HCT116 (cell line): ENCODE measurements at regions not wholly inside any gene's neighbourhood (a gene's known extent, or its start where the extent isn't known, plus 50 kb on each side); places are given as distances from the start of the nearest gene placed in this dataset.
A peak's percentile ranks its signal among the peaks of the same experiment; 100 is the strongest.

Source experiments
- ATAC-seq: fragments of 200-7000 bp; cut with Tn5 transposase; 2 replicates; pipeline ENCODE4 v1.9.1; 2020; ENCODE audit warnings: mild to moderate bottlenecking, moderate library complexity
- BruUV-seq: library from RNA; stranded (reverse); fragments of 400-500 nt; replicated peaks from 2 replicates; lab custom pipeline; 2021; lab: Mats Ljungman, UMichigan
- CTCF ChIA-PET: fragments of 300-600 bp; sonication (Branson Sonifier 250); formaldehyde crosslinking; loops from one replicate; lab custom pipeline; 2021; ENCODE audit warnings: antibody characterized with exemption; lab: Charles Lee
- POLR2A ChIA-PET: fragments of 300-600, 350-600 bp; sonication (Branson Sonifier 250); formaldehyde crosslinking; loops from one replicate; lab custom pipeline; 2021; ENCODE audit warnings: antibody characterized with exemption; lab: Charles Lee
- RAD21 ChIA-PET, 2 experiments: fragments of 300-600 bp; sonication (Branson Sonifier 250); formaldehyde crosslinking; loops; one replicate each; lab custom pipeline; 2023; ENCODE audit warnings: low total read pairs in 2 of 2; ENCODE audit not compliant: uncharacterized antibody in 2 of 2, unreplicated experiment in 2 of 2, low non-redundant PET in 1 of 2; lab: Charles Lee
- DNase-seq: peaks from one replicate; pipeline ENCODE4 v3.0.0-alpha.2; 2010; ENCODE audit warnings: low read depth, low spot score
- H2AFZ ChIP-seq: fragments of 200-600 bp; shearing (Covaris generic), sonication (generic); 2 replicates; pipeline ENCODE4 v1.6.1; 2017; ENCODE audit warnings: low read depth, mixed run types, mixed read lengths, antibody characterized with exemption, low read length; ENCODE audit not compliant: poor library complexity, severe bottlenecking
- H3K27ac ChIP-seq: 2 replicates; pipeline ENCODE4 v1.5.1; 2012; ENCODE audit warnings: low read depth, low read length
- H3K27me3 ChIP-seq: fragments of 200-600 bp; sonication (generic); 2 replicates; pipeline ENCODE4 v1.6.1; 2016; ENCODE audit warnings: mixed run types, low read length, mixed read lengths; ENCODE audit not compliant: insufficient read depth
- H3K36me3 ChIP-seq, 2 experiments: fragments of 200-500 bp in 1 of 2; fragments of 200-600 bp in 1 of 2; sonication (Bioruptor generic) in 1 of 2; sonication (generic) in 1 of 2; 2 replicates each; pipeline versions ENCODE4 v1.5.1 to v1.6.1; 2014 to 2016; ENCODE audit warnings: low read length in 2 of 2, inconsistent platforms in 1 of 2, mixed read lengths in 1 of 2, mixed run types in 1 of 2; ENCODE audit not compliant: insufficient read depth in 2 of 2, control insufficient read depth in 1 of 2
- H3K4me1 ChIP-seq, 2 experiments: fragments of 200-600 bp in 1 of 2; sonication (generic) in 1 of 2; 2 replicates each; pipeline versions ENCODE4 v1.5.1 to v1.6.1; 2012 to 2017; ENCODE audit warnings: low read length in 2 of 2, inconsistent platforms in 1 of 2, mild to moderate bottlenecking in 1 of 2, mixed read lengths in 1 of 2, mixed run types in 1 of 2, moderate library complexity in 1 of 2; ENCODE audit not compliant: insufficient read depth in 2 of 2, control insufficient read depth in 1 of 2
- H3K4me2 ChIP-seq: fragments of 200-600 bp; sonication (generic); 2 replicates; pipeline ENCODE4 v1.6.1; 2017; ENCODE audit warnings: mixed run types, low read length, mixed read lengths
- H3K4me3 ChIP-seq, 2 experiments: fragments of 200-600 bp in 1 of 2; sonication (generic) in 1 of 2; replicated peaks in 1 of 2; 2 replicates each; pipeline ENCODE4 v1.5.1; 2011 to 2016; ENCODE audit warnings: low read length in 2 of 2, control low read depth in 1 of 2, low read depth in 1 of 2, mild to moderate bottlenecking in 1 of 2, mixed read lengths in 1 of 2, mixed run types in 1 of 2
- H3K79me2 ChIP-seq: fragments of 200-600 bp; sonication (generic); 2 replicates; pipeline ENCODE4 v1.6.1; 2017; ENCODE audit warnings: mild to moderate bottlenecking, mixed run types, low read length, moderate library complexity, mixed read lengths; ENCODE audit not compliant: insufficient read depth
- H3K9ac ChIP-seq: fragments of 200-600 bp; sonication (generic); 2 replicates; pipeline ENCODE4 v1.6.1; 2016; ENCODE audit warnings: low read length, mixed read lengths
- H3K9me2 ChIP-seq: fragments of 200-600 bp; sonication (generic), shearing (Covaris generic); 2 replicates; pipeline ENCODE4 v1.6.1; 2017; ENCODE audit warnings: mixed run types, mild to moderate bottlenecking, moderate library complexity; ENCODE audit not compliant: insufficient read depth
- H3K9me3 ChIP-seq, 2 experiments: fragments of 200-500 bp in 1 of 2; fragments of 200-600 bp in 1 of 2; sonication (Bioruptor generic) in 1 of 2; sonication (generic) in 1 of 2; 2 replicates each; pipeline ENCODE4 v1.6.1; 2014 to 2017; ENCODE audit warnings: low read length in 2 of 2, mixed read lengths in 2 of 2, inconsistent platforms in 1 of 2, low read depth in 1 of 2, mild to moderate bottlenecking in 1 of 2, mixed run types in 1 of 2, moderate library complexity in 1 of 2; ENCODE audit not compliant: control insufficient read depth in 1 of 2, insufficient read depth in 1 of 2
- H4K20me1 ChIP-seq: fragments of 200-600 bp; sonication (generic), shearing (Covaris generic); 2 replicates; pipeline ENCODE4 v1.6.1; 2017; ENCODE audit warnings: mixed run types, mild to moderate bottlenecking, moderate library complexity; ENCODE audit not compliant: insufficient read depth
- CEBPB ChIP-seq: IDR thresholded peaks from 2 replicates; pipeline ENCODE4 v1.6.1; 2012; ENCODE audit warnings: low read depth
- CTCF ChIP-seq, 3 experiments: fragments of 200-600 bp in 1 of 3; sonication (generic) in 1 of 3; IDR thresholded peaks in 2 of 3; conservative IDR thresholded peaks in 1 of 3; 2 replicates each; pipeline ENCODE4 v1.5.1; 2012 to 2017; ENCODE audit warnings: low read depth in 2 of 3, low read length in 2 of 3, antibody characterized with exemption in 1 of 3, borderline replicate concordance in 1 of 3, control low read depth in 1 of 3, mild to moderate bottlenecking in 1 of 3, mixed read lengths in 1 of 3, mixed run types in 1 of 3, moderate library complexity in 1 of 3; ENCODE audit not compliant: insufficient read depth in 1 of 3
- EZH2 ChIP-seq: fragments of 200-600 bp; sonication (generic); IDR thresholded peaks from 2 replicates; pipeline ENCODE4 v1.6.1; 2017; ENCODE audit warnings: antibody characterized with exemption, mixed run types
- FOSL1 ChIP-seq: IDR thresholded peaks from 2 replicates; pipeline ENCODE4 v1.6.1; 2012; ENCODE audit warnings: low read depth
- JUND ChIP-seq: IDR thresholded peaks from 2 replicates; pipeline ENCODE4 v1.6.1; 2012
- POLR2A ChIP-seq: IDR thresholded peaks from 2 replicates; pipeline ENCODE4 v1.7.0; 2011; ENCODE audit warnings: borderline replicate concordance; ENCODE audit not compliant: insufficient read depth, insufficient read length; ENCODE audit errors: extremely low read depth
- POLR2AphosphoS5 ChIP-seq: IDR thresholded peaks from 2 replicates; pipeline ENCODE4 v1.6.1; 2011; ENCODE audit warnings: mild to moderate bottlenecking, low read depth, low read length, moderate library complexity
- RAD21 ChIP-seq: IDR thresholded peaks from 2 replicates; pipeline ENCODE4 v1.6.1; 2012; ENCODE audit warnings: low read depth, mild to moderate bottlenecking
- SIN3A ChIP-seq: IDR thresholded peaks from 2 replicates; pipeline ENCODE4 v1.6.1; 2012; ENCODE audit warnings: low read depth
- SP1 ChIP-seq: IDR thresholded peaks from 2 replicates; pipeline ENCODE4 v1.6.1; 2012; ENCODE audit warnings: low read depth
- TCF7L2 ChIP-seq: IDR thresholded peaks from 2 replicates; pipeline ENCODE4 v1.7.0; 2011; ENCODE audit warnings: borderline replicate concordance, inconsistent platforms; ENCODE audit not compliant: insufficient read depth, insufficient read length; ENCODE audit errors: extremely low read depth
- YY1 ChIP-seq: IDR thresholded peaks from 2 replicates; pipeline ENCODE4 v1.6.1; 2011; ENCODE audit warnings: low read length, low read depth, moderate library complexity, mild to moderate bottlenecking; ENCODE audit not compliant: insufficient replicate concordance; ENCODE audit errors: extremely low read depth
- intact Hi-C: fragments of 100-400 bp; cut with micrococcal nuclease; formaldehyde crosslinking; loops from 2 replicates; pipeline ENCODE4 v1.10.0; 2022
- TF ChIP-seq, protein P1 (sequence below): IDR thresholded peaks from 2 replicates; pipeline ENCODE4 v1.6.1; 2012
- TF ChIP-seq, protein P2 (sequence below): IDR thresholded peaks from 2 replicates; pipeline ENCODE4 v1.6.1; 2011; ENCODE audit warnings: mild to moderate bottlenecking, low read length, moderate library complexity; ENCODE audit not compliant: insufficient replicate concordance; ENCODE audit errors: extremely low read depth

DNA sequence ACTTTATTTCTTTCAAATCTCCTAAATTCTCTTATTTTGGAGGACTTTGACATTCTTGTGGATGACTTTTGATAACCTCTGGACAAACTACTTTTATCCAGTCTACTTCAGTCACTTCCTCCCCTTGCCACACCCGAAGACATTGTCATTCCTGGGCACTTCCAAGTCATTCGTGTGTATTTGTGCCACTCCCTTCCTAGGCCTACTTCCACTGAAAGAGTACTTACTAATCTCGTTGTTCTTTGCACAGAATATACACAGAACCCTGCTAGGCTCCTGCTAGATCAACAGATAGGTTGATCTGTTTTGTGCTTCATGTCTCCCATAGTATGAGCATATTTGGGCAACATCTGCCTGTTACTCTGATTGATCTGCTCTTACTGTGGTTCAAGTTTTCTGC, 355.4 kb downstream of the HGF start (continued):
- TF ChIP-seq, protein P1, sequence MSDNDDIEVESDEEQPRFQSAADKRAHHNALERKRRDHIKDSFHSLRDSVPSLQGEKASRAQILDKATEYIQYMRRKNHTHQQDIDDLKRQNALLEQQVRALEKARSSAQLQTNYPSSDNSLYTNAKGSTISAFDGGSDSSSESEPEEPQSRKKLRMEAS, result no peak
- no peak for TF ChIP-seq EZH2
- TF ChIP-seq POLR2A, result no peak
- TF ChIP-seq, protein P2, sequence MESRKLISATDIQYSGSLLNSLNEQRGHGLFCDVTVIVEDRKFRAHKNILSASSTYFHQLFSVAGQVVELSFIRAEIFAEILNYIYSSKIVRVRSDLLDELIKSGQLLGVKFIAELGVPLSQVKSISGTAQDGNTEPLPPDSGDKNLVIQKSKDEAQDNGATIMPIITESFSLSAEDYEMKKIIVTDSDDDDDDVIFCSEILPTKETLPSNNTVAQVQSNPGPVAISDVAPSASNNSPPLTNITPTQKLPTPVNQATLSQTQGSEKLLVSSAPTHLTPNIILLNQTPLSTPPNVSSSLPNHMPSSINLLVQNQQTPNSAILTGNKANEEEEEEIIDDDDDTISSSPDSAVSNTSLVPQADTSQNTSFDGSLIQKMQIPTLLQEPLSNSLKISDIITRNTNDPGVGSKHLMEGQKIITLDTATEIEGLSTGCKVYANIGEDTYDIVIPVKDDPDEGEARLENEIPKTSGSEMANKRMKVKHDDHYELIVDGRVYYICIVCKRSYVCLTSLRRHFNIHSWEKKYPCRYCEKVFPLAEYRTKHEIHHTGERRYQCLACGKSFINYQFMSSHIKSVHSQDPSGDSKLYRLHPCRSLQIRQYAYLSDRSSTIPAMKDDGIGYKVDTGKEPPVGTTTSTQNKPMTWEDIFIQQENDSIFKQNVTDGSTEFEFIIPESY, result no peak
- no peak for TF ChIP-seq CTCF (IDR thresholded peaks at IDR 0.05 in 2 of 3, conservative IDR thresholded peaks at IDR 0.05 in 1 of 3; ENCODE audit: borderline replicate concordance in 1 of 3, insufficient read depth in 1 of 3, low read depth in 2 of 3, low read length in 2 of 3)
- no peak for TF ChIP-seq POLR2AphosphoS5

GRCh38 chr7:81410471-81411117, 359.3 kb downstream of the HGF start:
- Histone ChIP-seq H3K9me2 (no peaks in the 10 kb centered on the region), H2AFZ (peak overlapping the region; percentile 24), H3K27me3 (no peaks in the 10 kb centered on the region), H3K79me2 (no peaks in the 10 kb centered on the region), H4K20me1 (no peaks in the 10 kb centered on the region), H3K27ac (no peak overlapping the region), H3K4me1 (peaks cover 0 to 7% of the 10 kb centered on the region in 2 experiments; a peak in 1 of 4 replicates), H3K36me3 (no peaks in the 10 kb centered on the region), H3K9ac (no peak overlapping the region), H3K9me3 (no peaks in the 10 kb centered on the region), H3K4me2 (no peak overlapping the region), H3K4me3 (no peak overlapping the region)
- ChIA-PET RAD21 (no interaction called here), POLR2A (no interaction called here), CTCF (no interaction called here)
- no TSS peak for BruUV-seq
- ATAC-seq (no peak), DNase-seq (no peak)
- intact Hi-C loops, result no loop called here
- TF ChIP-seq, protein P1, result no peak
- TF ChIP-seq JUND (no peak), TCF7L2 (no peak), POLR2A (no peak), SP1 (no peak), SIN3A (no peak), RAD21 (no peak), CTCF (IDR thresholded peaks at IDR 0.05 in 2 of 3, conservative IDR thresholded peaks at IDR 0.05 in 1 of 3; ENCODE audit: borderline replicate concordance in 1 of 3, insufficient read depth in 1 of 3, low read depth in 2 of 3, low read length in 2 of 3) (no peak), EZH2 (no peak), YY1 (no peak), FOSL1 (no peak), CEBPB (no peak)
- TF ChIP-seq, protein P2, result no peak
